ENCODE measurements at regions not wholly inside any gene's neighbourhood (a gene's known extent, or its start where the extent isn't known, plus 50 kb on each side); places are given as distances from the start of the nearest gene placed in this dataset.

DNA sequence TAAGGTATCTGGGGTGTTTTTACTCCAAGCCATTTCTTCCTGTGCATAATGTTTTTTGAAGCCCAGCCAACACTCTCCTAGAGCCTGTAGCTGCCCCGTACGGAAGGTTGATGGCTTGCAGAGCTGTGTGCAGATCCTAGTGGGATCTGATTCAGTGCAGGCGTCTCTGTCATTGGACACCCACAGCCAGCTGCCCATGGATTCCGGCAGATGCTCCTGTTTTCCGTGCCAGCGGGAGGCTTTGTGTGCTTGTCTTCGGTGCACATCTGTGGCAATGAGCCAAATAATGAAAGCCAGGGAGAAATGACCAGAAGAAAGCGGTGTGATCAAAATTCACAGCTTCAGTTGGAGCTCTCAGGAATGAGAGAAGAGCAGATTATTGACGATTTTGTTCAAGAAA is 426.4 kb downstream of the TYW1 start:
- TF ChIP-seq, protein P1, sequence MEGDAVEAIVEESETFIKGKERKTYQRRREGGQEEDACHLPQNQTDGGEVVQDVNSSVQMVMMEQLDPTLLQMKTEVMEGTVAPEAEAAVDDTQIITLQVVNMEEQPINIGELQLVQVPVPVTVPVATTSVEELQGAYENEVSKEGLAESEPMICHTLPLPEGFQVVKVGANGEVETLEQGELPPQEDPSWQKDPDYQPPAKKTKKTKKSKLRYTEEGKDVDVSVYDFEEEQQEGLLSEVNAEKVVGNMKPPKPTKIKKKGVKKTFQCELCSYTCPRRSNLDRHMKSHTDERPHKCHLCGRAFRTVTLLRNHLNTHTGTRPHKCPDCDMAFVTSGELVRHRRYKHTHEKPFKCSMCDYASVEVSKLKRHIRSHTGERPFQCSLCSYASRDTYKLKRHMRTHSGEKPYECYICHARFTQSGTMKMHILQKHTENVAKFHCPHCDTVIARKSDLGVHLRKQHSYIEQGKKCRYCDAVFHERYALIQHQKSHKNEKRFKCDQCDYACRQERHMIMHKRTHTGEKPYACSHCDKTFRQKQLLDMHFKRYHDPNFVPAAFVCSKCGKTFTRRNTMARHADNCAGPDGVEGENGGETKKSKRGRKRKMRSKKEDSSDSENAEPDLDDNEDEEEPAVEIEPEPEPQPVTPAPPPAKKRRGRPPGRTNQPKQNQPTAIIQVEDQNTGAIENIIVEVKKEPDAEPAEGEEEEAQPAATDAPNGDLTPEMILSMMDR (conservative IDR thresholded peaks at IDR 0.05; ENCODE audit: low read depth, low read length): no peak
- TF ChIP-seq EZH2 (IDR thresholded peaks at IDR 0.05; ENCODE audit: borderline replicate concordance, low read depth, low read length, poor library complexity, severe bottlenecking): no peak

Measured in A673 (cell line).